ENCODE measurements at regions not wholly inside any gene's neighbourhood (a gene's known extent, or its start where the extent isn't known, plus 50 kb on each side); places are given as distances from the start of the nearest gene placed in this dataset.

DNA sequence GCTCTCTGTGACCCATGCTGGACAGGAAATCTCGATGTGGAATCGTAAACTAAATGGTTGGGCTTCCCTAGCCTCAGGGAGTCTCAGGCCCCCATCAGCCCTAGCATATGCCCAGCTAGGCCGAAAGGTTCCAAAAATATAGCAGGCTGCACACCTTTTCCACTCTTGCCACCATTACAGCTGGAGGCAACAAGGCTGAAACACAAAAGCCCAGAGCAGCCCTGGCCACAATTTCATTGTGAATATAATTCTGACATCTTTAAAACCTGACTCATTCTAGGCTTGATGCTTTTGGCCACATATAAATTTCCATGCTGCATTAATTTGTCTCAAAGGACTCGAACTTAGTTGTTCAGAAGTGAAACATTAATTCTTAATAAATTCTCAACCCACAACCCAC lies 382.2 kb downstream of the GRIN2B start:
- RAD21 ChIA-PET (ENCODE audit: low non-redundant PET in 1 of 2, low total read pairs in 2 of 2, uncharacterized antibody in 2 of 2, unreplicated experiment in 2 of 2) = no interaction called here
- Histone ChIP-seq H2AFZ (ENCODE audit: low read depth, low read length, poor library complexity, severe bottlenecking) (no peak overlapping the region), H3K79me2 (ENCODE audit: insufficient read depth, low read length) (no peaks in the 10 kb centered on the region), H3K27me3 (ENCODE audit: insufficient read depth, low read length) (no peaks in the 10 kb centered on the region), H3K4me3 (replicated peaks in 1 of 2; ENCODE audit: low read depth in 1 of 2, low read length in 2 of 2) (no peak overlapping the region), H3K36me3 (ENCODE audit: control insufficient read depth in 1 of 2, insufficient read depth in 2 of 2, low read length in 2 of 2) (no peaks in the 10 kb centered on the region), H3K27ac (ENCODE audit: low read depth, low read length) (no peak overlapping the region), H3K4me2 (ENCODE audit: low read length) (no peak overlapping the region), H3K9ac (ENCODE audit: low read length) (no peak overlapping the region), H3K4me1 (ENCODE audit: control insufficient read depth in 1 of 2, insufficient read depth in 2 of 2, low read length in 2 of 2) (peaks cover 25 to 31% of the 10 kb centered on the region in 2 experiments; a peak in 2 of 4 replicates), H3K9me2 (ENCODE audit: insufficient read depth) (no peaks in the 10 kb centered on the region), H3K9me3 (ENCODE audit: control insufficient read depth in 1 of 2, insufficient read depth in 1 of 2, low read depth in 1 of 2, low read length in 2 of 2) (no peaks in the 10 kb centered on the region), H4K20me1 (ENCODE audit: insufficient read depth) (no peaks in the 10 kb centered on the region)
- CTCF ChIA-PET = no interaction called here
- TF ChIP-seq, protein P1, sequence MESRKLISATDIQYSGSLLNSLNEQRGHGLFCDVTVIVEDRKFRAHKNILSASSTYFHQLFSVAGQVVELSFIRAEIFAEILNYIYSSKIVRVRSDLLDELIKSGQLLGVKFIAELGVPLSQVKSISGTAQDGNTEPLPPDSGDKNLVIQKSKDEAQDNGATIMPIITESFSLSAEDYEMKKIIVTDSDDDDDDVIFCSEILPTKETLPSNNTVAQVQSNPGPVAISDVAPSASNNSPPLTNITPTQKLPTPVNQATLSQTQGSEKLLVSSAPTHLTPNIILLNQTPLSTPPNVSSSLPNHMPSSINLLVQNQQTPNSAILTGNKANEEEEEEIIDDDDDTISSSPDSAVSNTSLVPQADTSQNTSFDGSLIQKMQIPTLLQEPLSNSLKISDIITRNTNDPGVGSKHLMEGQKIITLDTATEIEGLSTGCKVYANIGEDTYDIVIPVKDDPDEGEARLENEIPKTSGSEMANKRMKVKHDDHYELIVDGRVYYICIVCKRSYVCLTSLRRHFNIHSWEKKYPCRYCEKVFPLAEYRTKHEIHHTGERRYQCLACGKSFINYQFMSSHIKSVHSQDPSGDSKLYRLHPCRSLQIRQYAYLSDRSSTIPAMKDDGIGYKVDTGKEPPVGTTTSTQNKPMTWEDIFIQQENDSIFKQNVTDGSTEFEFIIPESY (IDR thresholded peaks at IDR 0.05; ENCODE audit: extremely low read depth, insufficient replicate concordance, low read length) = no peak
- no peak for TF ChIP-seq TCF7L2 (IDR thresholded peaks at IDR 0.05; ENCODE audit: borderline replicate concordance, extremely low read depth, insufficient read depth, insufficient read length)
- TF ChIP-seq ELF1 (IDR thresholded peaks at IDR 0.05; ENCODE audit: borderline replicate concordance, low read depth) = no peak
- TF ChIP-seq, protein P2, sequence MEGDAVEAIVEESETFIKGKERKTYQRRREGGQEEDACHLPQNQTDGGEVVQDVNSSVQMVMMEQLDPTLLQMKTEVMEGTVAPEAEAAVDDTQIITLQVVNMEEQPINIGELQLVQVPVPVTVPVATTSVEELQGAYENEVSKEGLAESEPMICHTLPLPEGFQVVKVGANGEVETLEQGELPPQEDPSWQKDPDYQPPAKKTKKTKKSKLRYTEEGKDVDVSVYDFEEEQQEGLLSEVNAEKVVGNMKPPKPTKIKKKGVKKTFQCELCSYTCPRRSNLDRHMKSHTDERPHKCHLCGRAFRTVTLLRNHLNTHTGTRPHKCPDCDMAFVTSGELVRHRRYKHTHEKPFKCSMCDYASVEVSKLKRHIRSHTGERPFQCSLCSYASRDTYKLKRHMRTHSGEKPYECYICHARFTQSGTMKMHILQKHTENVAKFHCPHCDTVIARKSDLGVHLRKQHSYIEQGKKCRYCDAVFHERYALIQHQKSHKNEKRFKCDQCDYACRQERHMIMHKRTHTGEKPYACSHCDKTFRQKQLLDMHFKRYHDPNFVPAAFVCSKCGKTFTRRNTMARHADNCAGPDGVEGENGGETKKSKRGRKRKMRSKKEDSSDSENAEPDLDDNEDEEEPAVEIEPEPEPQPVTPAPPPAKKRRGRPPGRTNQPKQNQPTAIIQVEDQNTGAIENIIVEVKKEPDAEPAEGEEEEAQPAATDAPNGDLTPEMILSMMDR (IDR thresholded peaks at IDR 0.05 in 2 of 3, conservative IDR thresholded peaks at IDR 0.05 in 1 of 3; ENCODE audit: borderline replicate concordance in 1 of 3, insufficient read depth in 1 of 3, low read depth in 2 of 3, low read length in 2 of 3) = no peak
- no peak for TF ChIP-seq SP1 (IDR thresholded peaks at IDR 0.05; ENCODE audit: low read depth)
- POLR2A ChIA-PET = no interaction called here
- intact Hi-C loops (cut with micrococcal nuclease) = no loop called here
- BruUV-seq (replicated peaks) = no TSS peak
- no peak for ATAC-seq
- DNase-seq (ENCODE audit: low read depth, low spot score) = no peak

Measured in HCT116 (cell line).